ENCODE measurements at regions not wholly inside any gene's neighbourhood (a gene's known extent, or its start where the extent isn't known, plus 50 kb on each side); places are given as distances from the start of the nearest gene placed in this dataset.
A peak's percentile ranks its signal among the peaks of the same experiment; 100 is the strongest.

DNA sequence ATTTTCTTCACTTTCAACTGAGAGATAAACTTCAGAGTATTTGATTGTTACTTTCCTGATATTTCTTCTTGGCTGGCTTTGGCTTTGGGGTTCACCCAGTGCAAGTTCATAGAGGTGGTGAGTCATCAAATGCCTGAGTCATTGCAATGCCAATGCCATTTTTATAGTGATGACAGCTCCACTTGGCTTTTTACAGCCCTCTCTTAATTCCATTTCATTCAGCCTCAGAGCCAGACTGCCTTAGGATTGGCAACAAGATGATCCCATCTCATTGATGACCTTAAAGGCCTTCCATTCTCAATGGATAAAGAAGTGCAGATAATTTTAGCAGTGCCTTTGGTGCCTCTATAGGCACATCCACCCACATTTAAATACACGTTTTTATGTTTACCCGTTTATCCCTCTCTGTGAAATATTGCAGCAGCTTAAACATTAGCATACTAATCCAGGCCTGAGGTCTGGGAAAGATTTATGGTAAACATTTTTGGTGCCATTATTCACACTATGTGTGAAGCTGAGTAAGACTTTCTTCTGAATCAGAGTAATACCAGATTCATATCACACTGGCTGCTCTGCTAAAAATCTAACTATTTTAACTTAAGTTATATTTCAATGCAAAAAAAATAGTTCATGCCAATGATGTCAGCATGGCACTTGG is 88.9 kb upstream of the TYRP1 start:
- no peak for TF ChIP-seq POLR2A (IDR thresholded peaks at IDR 0.05)
- TF ChIP-seq, protein P1, sequence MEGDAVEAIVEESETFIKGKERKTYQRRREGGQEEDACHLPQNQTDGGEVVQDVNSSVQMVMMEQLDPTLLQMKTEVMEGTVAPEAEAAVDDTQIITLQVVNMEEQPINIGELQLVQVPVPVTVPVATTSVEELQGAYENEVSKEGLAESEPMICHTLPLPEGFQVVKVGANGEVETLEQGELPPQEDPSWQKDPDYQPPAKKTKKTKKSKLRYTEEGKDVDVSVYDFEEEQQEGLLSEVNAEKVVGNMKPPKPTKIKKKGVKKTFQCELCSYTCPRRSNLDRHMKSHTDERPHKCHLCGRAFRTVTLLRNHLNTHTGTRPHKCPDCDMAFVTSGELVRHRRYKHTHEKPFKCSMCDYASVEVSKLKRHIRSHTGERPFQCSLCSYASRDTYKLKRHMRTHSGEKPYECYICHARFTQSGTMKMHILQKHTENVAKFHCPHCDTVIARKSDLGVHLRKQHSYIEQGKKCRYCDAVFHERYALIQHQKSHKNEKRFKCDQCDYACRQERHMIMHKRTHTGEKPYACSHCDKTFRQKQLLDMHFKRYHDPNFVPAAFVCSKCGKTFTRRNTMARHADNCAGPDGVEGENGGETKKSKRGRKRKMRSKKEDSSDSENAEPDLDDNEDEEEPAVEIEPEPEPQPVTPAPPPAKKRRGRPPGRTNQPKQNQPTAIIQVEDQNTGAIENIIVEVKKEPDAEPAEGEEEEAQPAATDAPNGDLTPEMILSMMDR (IDR thresholded peaks at IDR 0.05), result no peak
- Histone ChIP-seq H3K4me3 (no peak overlapping the region), H3K4me1 (no peaks in the 10 kb centered on the region), H3K27me3 (no peaks in the 10 kb centered on the region), H3K9me3 (no peaks in the 10 kb centered on the region), H3K36me3 (replicated peaks in 1 of 2; ENCODE audit: insufficient read depth in 1 of 2, low read depth in 2 of 2) (no peaks in the 10 kb centered on the region), H3K27ac (no peak overlapping the region)
- no peak for DNase-seq
- no peak for ATAC-seq
- WGBS, 2 donors, result 67 to 69% methylated on average over 2 of the region's 2 CpGs
- intact Hi-C loops (cut with DNase I), result no loop called here

DNA sequence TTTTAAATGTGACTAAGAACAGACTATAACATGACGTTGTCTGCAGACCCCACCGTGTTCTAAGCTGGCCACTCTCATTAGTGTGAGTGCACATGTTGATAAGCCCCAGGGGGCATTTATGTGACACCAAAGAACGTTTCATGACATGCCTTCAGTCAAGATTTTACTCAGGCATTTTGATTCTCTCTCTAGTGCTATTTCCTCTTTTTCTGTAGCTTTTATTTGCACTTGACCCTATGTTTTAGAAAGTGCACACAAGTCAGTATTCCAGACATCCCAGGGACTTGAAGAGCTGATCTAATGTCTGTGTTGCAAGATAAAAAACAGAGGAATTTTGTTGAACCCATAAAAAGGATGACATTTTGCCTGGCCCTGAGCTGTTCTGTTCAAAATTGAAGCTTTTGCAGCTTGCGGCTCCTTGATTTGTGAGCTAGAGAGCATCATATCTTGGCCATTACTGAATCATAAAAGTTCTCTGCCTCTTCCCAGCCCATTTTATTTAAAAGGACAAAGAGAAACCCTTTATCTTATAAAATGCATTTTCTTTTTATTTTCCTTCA is 80.9 kb upstream of the TYRP1 start:
- no peak overlapping the region for H3K4me3 ChIP-seq
- TF ChIP-seq, protein P1 (IDR thresholded peaks at IDR 0.05), result no peak
- TF ChIP-seq POLR2A (IDR thresholded peaks at IDR 0.05), result no peak
- no peaks in the 10 kb centered on the region for H3K27me3 ChIP-seq
- DNase-seq (no peak), ATAC-seq (no peak)
- H3K9me3 ChIP-seq, result no peaks in the 10 kb centered on the region
- WGBS, 2 donors, result 62 to 65% methylated on average over 4 of the region's 4 CpGs
- no peaks in the 10 kb centered on the region for H3K36me3 ChIP-seq (replicated peaks in 1 of 2; ENCODE audit: insufficient read depth in 1 of 2, low read depth in 2 of 2)
- intact Hi-C loops (cut with DNase I), result no loop called here
- no peak overlapping the region for H3K27ac ChIP-seq
- H3K4me1 ChIP-seq, result no peaks in the 10 kb centered on the region

DNA sequence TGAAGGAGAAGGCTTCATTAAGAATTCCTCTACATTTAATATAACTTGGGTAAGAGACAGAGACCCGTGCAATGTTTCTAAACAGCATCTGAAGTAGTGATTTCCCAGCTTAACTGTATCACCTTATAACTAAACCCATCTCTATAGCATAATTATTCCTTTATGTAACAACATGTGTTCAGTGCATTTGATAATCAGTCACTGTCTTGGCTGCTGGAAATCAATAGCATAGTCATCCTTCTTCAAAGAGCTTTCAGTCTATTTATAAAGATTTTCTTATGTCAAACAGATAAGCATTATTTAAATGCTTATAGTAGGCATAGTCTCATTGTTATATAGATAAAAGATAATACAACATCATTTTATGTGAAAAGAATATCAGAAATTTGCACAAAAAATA is 80.1 kb upstream of the TYRP1 start:
- no peaks in the 10 kb centered on the region for H3K4me1 ChIP-seq
- intact Hi-C loops (cut with DNase I), result no loop called here
- DNase-seq (no peak), ATAC-seq (no peak)
- no peaks in the 10 kb centered on the region for H3K36me3 ChIP-seq (replicated peaks in 1 of 2; ENCODE audit: insufficient read depth in 1 of 2, low read depth in 2 of 2)
- no peaks in the 10 kb centered on the region for H3K9me3 ChIP-seq
- WGBS, 2 donors, result 83 to 86% methylated on average over 1 of the region's 1 CpG
- no peak overlapping the region for H3K4me3 ChIP-seq
- H3K27me3 ChIP-seq, result no peaks in the 10 kb centered on the region
- no peak overlapping the region for H3K27ac ChIP-seq
- TF ChIP-seq, protein P1 (IDR thresholded peaks at IDR 0.05), result no peak
- no peak for TF ChIP-seq POLR2A (IDR thresholded peaks at IDR 0.05)

DNA sequence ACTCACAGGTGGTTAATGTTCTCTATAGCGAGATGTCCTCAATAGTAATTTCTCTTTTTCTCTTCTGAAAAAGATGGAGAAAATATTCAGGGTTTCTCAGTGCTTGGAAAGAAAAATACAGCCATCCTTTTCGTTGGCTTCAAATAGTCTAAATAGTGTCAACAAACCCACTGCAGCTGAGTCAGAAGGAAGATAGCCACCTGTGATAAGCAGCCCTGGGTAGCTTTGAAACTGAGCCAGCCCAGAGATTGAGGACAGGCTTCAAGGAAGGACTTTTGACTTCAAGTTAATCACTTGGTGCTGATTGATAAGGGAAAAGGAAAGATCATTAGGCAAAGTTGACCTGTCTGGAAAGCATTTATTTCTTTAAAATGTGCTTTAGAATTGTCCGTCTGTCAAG is 78.7 kb upstream of the TYRP1 start:
- DNase-seq (peak; percentile 11 to 49 (median 20)), ATAC-seq (no peak)
- TF ChIP-seq, protein P1 (IDR thresholded peaks at IDR 0.05), result no peak
- TF ChIP-seq POLR2A (IDR thresholded peaks at IDR 0.05), result no peak
- Histone ChIP-seq H3K4me1 (no peaks in the 10 kb centered on the region), H3K27me3 (no peaks in the 10 kb centered on the region), H3K9me3 (no peaks in the 10 kb centered on the region), H3K4me3 (no peak overlapping the region), H3K27ac (no peak overlapping the region), H3K36me3 (replicated peaks in 1 of 2; ENCODE audit: insufficient read depth in 1 of 2, low read depth in 2 of 2) (no peaks in the 10 kb centered on the region)
- whole genome bisulfite sequencing, 2 donors, result 51 to 55% methylated on average over 3 of the region's 3 CpGs
- intact Hi-C loops (cut with DNase I), result no loop called here

DNA sequence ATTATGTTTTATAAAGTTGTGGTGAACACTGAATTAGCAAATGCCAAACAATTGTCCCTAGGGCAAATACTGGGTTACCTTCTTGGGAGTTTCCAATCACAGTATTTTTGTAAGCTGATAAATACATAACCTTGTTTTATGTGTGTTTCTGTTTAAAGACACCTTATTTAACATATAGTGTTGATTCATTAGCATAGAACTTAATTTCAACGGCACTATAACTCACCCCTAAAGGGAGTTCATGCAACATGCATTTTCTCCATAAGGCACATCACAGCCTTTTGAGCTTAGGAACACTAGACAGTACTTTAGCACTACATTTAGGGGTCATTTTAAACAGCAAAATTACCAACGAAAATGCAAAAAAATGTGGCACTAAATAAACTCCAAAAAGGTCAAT is 74.2 kb upstream of the TYRP1 start:
- no peaks in the 10 kb centered on the region for H3K36me3 ChIP-seq (replicated peaks in 1 of 2; ENCODE audit: insufficient read depth in 1 of 2, low read depth in 2 of 2)
- TF ChIP-seq POLR2A (IDR thresholded peaks at IDR 0.05), result no peak
- TF ChIP-seq, protein P1 (IDR thresholded peaks at IDR 0.05), result no peak
- no peak for DNase-seq
- no peaks in the 10 kb centered on the region for H3K9me3 ChIP-seq
- H3K4me3 ChIP-seq, result no peak overlapping the region
- 46 to 51% methylated on average over 2 of the region's 2 CpGs for WGBS, 2 donors
- no peaks in the 10 kb centered on the region for H3K27me3 ChIP-seq
- intact Hi-C loops (cut with DNase I), result no loop called here
- no peak for ATAC-seq
- H3K27ac ChIP-seq, result no peak overlapping the region
- H3K4me1 ChIP-seq, result no peaks in the 10 kb centered on the region

All from body of pancreas (tissue), 4 donors.